Osteocyte (in vitro differentiated cells): ENCODE measurements at regions not wholly inside any gene's neighbourhood (a gene's known extent, or its start where the extent isn't known, plus 50 kb on each side); places are given as distances from the start of the nearest gene placed in this dataset.

Experiments
- DNase-seq: peaks from one replicate; pipeline ENCODE4 v3.0.0; 2021; ENCODE audit warnings: mixed read lengths; ENCODE audit not compliant: unreplicated experiment; ENCODE audit errors: extremely low spot score
- H3K27ac Mint-ChIP-seq: one replicate; pipeline ENCODE4 v1.8.0; 2021; ENCODE audit warnings: mild to moderate bottlenecking, mixed read lengths; ENCODE audit not compliant: unreplicated experiment
- H3K27me3 Mint-ChIP-seq: one replicate; pipeline ENCODE4 v1.8.0; 2021; ENCODE audit warnings: mixed read lengths; ENCODE audit not compliant: unreplicated experiment
- H3K36me3 Mint-ChIP-seq: one replicate; pipeline ENCODE4 v1.8.0; 2021; ENCODE audit warnings: mixed read lengths; ENCODE audit not compliant: unreplicated experiment
- H3K4me1 Mint-ChIP-seq: one replicate; pipeline ENCODE4 v1.8.0; 2021; ENCODE audit warnings: mixed read lengths; ENCODE audit not compliant: unreplicated experiment
- H3K4me3 Mint-ChIP-seq: one replicate; pipeline ENCODE4 v1.8.0; 2021; ENCODE audit warnings: mild to moderate bottlenecking, moderate library complexity, mixed read lengths; ENCODE audit not compliant: unreplicated experiment
- H3K9me3 Mint-ChIP-seq: one replicate; pipeline ENCODE4 v1.8.0; 2021; ENCODE audit warnings: mixed read lengths; ENCODE audit not compliant: unreplicated experiment
- CTCF ChIP-seq: fragments of 200-600 bp; sonication (generic); IDR thresholded peaks from 2 replicates; pipeline ENCODE4 v1.5.0; 2021; ENCODE audit warnings: antibody characterized with exemption, mild to moderate bottlenecking, moderate library complexity

GRCh38 chr7:31413766-31414165 lies 73.2 kb upstream of the NEUROD6 start:
- no peak for TF ChIP-seq CTCF
- Mint-ChIP-seq H3K4me3 (no peak overlapping the region), H3K4me1 (no peaks in the 10 kb centered on the region), H3K36me3 (no peaks in the 10 kb centered on the region), H3K27me3 (peaks cover 19% of the 10 kb centered on the region), H3K27ac (no peak overlapping the region), H3K9me3 (no peaks in the 10 kb centered on the region)
- DNase-seq = no peak

- Mint-ChIP-seq H3K9me3 (no peaks in the 10 kb centered on the region), H3K27me3 (peaks cover 21% of the 10 kb centered on the region), H3K36me3 (no peaks in the 10 kb centered on the region), H3K27ac (no peak overlapping the region), H3K4me3 (no peak overlapping the region), H3K4me1 (peaks cover 4% of the 10 kb centered on the region)
- no peak for TF ChIP-seq CTCF
- no peak for DNase-seq
Observed at GRCh38 chr7:31416381-31416870, 75.9 kb upstream of the NEUROD6 start.

GRCh38 chr7:31418928-31419327 lies 78.4 kb upstream of the NEUROD6 start:
- peaks cover 40% of the 10 kb centered on the region for H3K27me3 Mint-ChIP-seq
- no peaks in the 10 kb centered on the region for H3K36me3 Mint-ChIP-seq
- H3K4me1 Mint-ChIP-seq = peaks cover 4% of the 10 kb centered on the region
- no peak overlapping the region for H3K27ac Mint-ChIP-seq
- H3K9me3 Mint-ChIP-seq = no peaks in the 10 kb centered on the region
- no peak for TF ChIP-seq CTCF
- no peak for DNase-seq
- H3K4me3 Mint-ChIP-seq = no peak overlapping the region

GRCh38 chr7:31419505-31420055 lies 79.1 kb upstream of the NEUROD6 start:
- DNase-seq = no peak
- H3K4me3 Mint-ChIP-seq = no peak overlapping the region
- no peaks in the 10 kb centered on the region for H3K36me3 Mint-ChIP-seq
- no peaks in the 10 kb centered on the region for H3K9me3 Mint-ChIP-seq
- H3K27ac Mint-ChIP-seq = no peak overlapping the region
- no peak for TF ChIP-seq CTCF
- peaks cover 4% of the 10 kb centered on the region for H3K4me1 Mint-ChIP-seq
- peaks cover 41% of the 10 kb centered on the region for H3K27me3 Mint-ChIP-seq

GRCh38 chr7:31420948-31421347 lies 80.4 kb upstream of the NEUROD6 start:
- Mint-ChIP-seq H3K4me1 (peaks cover 4% of the 10 kb centered on the region), H3K27ac (no peak overlapping the region), H3K27me3 (peaks cover 39% of the 10 kb centered on the region), H3K4me3 (no peak overlapping the region), H3K36me3 (no peaks in the 10 kb centered on the region), H3K9me3 (no peaks in the 10 kb centered on the region)
- TF ChIP-seq CTCF = no peak
- no peak for DNase-seq
